Esophagus squamous epithelium (tissue), 4 donors: ENCODE measurements at regions not wholly inside any gene's neighbourhood (a gene's known extent, or its start where the extent isn't known, plus 50 kb on each side); places are given as distances from the start of the nearest gene placed in this dataset.

Experiments
- CTCF ChIP-seq, 6 experiments: fragments of 450-650 bp in 4 of 6; fragments of 200-600 bp in 2 of 6; sonication (generic) in 2 of 6; IDR thresholded peaks; one replicate each; pipeline ENCODE4 v1.5.1; 2016 to 2019; ENCODE audit warnings: antibody characterized with exemption in 6 of 6, mild to moderate bottlenecking in 4 of 6, moderate library complexity in 4 of 6
- POLR2A ChIP-seq, 4 donors: fragments of 450-650 bp; IDR thresholded peaks; one replicate each; pipeline ENCODE4 v1.6.1; 2017; ENCODE audit warnings: antibody characterized with exemption in 4 of 4, mild to moderate bottlenecking in 4 of 4, moderate library complexity in 3 of 4

- TF ChIP-seq CTCF (IDR thresholded peaks at IDR 0.05) (no peak), POLR2A (IDR thresholded peaks at IDR 0.05) (no peak)
Measured at GRCh38 chr6:167695831-167696230, 130.9 kb upstream of the AFDN start.
